Vagina (tissue), 2 donors: ENCODE measurements at regions not wholly inside any gene's neighbourhood (a gene's known extent, or its start where the extent isn't known, plus 50 kb on each side); places are given as distances from the start of the nearest gene placed in this dataset.

Experiments
- DNase-seq, 2 donors: peaks; one replicate each; pipeline ENCODE4 v3.0.0-alpha.2; 2017; ENCODE audit errors: extremely low spot score in 2 of 2
- H3K27ac ChIP-seq: fragments of 200-600 bp; sonication (generic); one replicate; pipeline ENCODE4 v1.5.1; 2019
- H3K27me3 ChIP-seq: fragments of 200-600 bp; sonication (generic); one replicate; pipeline ENCODE4 v1.5.1; 2019
- H3K36me3 ChIP-seq, 2 donors: fragments of 200-600 bp; sonication (generic); one replicate each; pipeline ENCODE4 v1.5.1; 2017 to 2019
- H3K4me1 ChIP-seq: fragments of 200-600 bp; sonication (generic); one replicate; pipeline ENCODE4 v1.5.1; 2019
- H3K4me3 ChIP-seq, 2 donors: fragments of 200-600 bp; sonication (generic); 1 replicate in 1 of 2; 2 replicates in 1 of 2; pipeline ENCODE4 v1.5.1; 2016 to 2019
- H3K9me3 ChIP-seq: fragments of 200-600 bp; sonication (generic); one replicate; pipeline ENCODE4 v1.5.1; 2019
- CTCF ChIP-seq, 3 experiments: fragments of 450-650 bp in 2 of 3; fragments of 200-600 bp in 1 of 3; sonication (generic) in 1 of 3; IDR thresholded peaks; one replicate each; pipeline ENCODE4 v1.5.1; 2017 to 2019; ENCODE audit warnings: antibody characterized with exemption in 3 of 3, mild to moderate bottlenecking in 2 of 3, moderate library complexity in 2 of 3
- POLR2A ChIP-seq, 2 donors: fragments of 450-650 bp; IDR thresholded peaks; one replicate each; pipeline ENCODE4 v1.6.1; 2017; ENCODE audit warnings: antibody characterized with exemption in 2 of 2, mild to moderate bottlenecking in 2 of 2, moderate library complexity in 2 of 2
- POLR2AphosphoS5 ChIP-seq, 2 donors: sonication (generic); formaldehyde crosslinking; IDR thresholded peaks; one replicate each; pipeline ENCODE4 v1.9.0; 2017; ENCODE audit warnings: antibody characterized with exemption in 2 of 2, mild to moderate bottlenecking in 2 of 2, low read depth in 1 of 2; ENCODE audit not compliant: insufficient read depth in 1 of 2
- intact Hi-C: fragments of 100-400 bp; cut with DNase I; formaldehyde crosslinking; loops from one replicate; pipeline ENCODE4 v1.15.1; 2023

GRCh38 chr3:190983875-190984274, 121.4 kb upstream of the GMNC start:
- DNase-seq: no peak
- Histone ChIP-seq H3K4me1 (no peaks in the 10 kb centered on the region), H3K36me3 (no peaks in the 10 kb centered on the region), H3K4me3 (no peak overlapping the region), H3K9me3 (no peaks in the 10 kb centered on the region), H3K27me3 (no peaks in the 10 kb centered on the region), H3K27ac (no peak overlapping the region)
- no peak for TF ChIP-seq CTCF (IDR thresholded peaks at IDR 0.05)
- TF ChIP-seq POLR2AphosphoS5 (IDR thresholded peaks at IDR 0.05; ENCODE audit: insufficient read depth in 1 of 2, low read depth in 1 of 2): no peak
- intact Hi-C loops: no loop called here

- no peaks in the 10 kb centered on the region for H3K9me3 ChIP-seq
- no peak for DNase-seq
- TF ChIP-seq POLR2A (IDR thresholded peaks at IDR 0.05) (no peak), POLR2AphosphoS5 (IDR thresholded peaks at IDR 0.05; ENCODE audit: insufficient read depth in 1 of 2, low read depth in 1 of 2) (no peak), CTCF (IDR thresholded peaks at IDR 0.05) (no peak)
- H3K4me1 ChIP-seq: no peaks in the 10 kb centered on the region
- H3K27me3 ChIP-seq: no peaks in the 10 kb centered on the region
- intact Hi-C loops: no loop called here
- no peak overlapping the region for H3K4me3 ChIP-seq
- H3K27ac ChIP-seq: no peak overlapping the region
- no peaks in the 10 kb centered on the region for H3K36me3 ChIP-seq
Measured at GRCh38 chr3:190973771-190974170, 111.3 kb upstream of the GMNC start.

- H3K27ac ChIP-seq: no peak overlapping the region
- no peaks in the 10 kb centered on the region for H3K9me3 ChIP-seq
- H3K36me3 ChIP-seq: no peaks in the 10 kb centered on the region
- H3K4me3 ChIP-seq: no peak overlapping the region
- H3K27me3 ChIP-seq: no peaks in the 10 kb centered on the region
- TF ChIP-seq CTCF (IDR thresholded peaks at IDR 0.05) (no peak), POLR2AphosphoS5 (IDR thresholded peaks at IDR 0.05; ENCODE audit: insufficient read depth in 1 of 2, low read depth in 1 of 2) (peak in 1 of 2 donors; percentile 30)
- no peaks in the 10 kb centered on the region for H3K4me1 ChIP-seq
- intact Hi-C loops: no loop called here
- peak in 1 of 2 donors; percentile 54 for DNase-seq
Measured at GRCh38 chr3:190972840-190973270, 110.4 kb upstream of the GMNC start.

GRCh38 chr3:190972196-190972595, 109.7 kb upstream of the GMNC start:
- no peak overlapping the region for H3K27ac ChIP-seq
- no peaks in the 10 kb centered on the region for H3K9me3 ChIP-seq
- TF ChIP-seq CTCF (IDR thresholded peaks at IDR 0.05): no peak
- no peak for TF ChIP-seq POLR2A (IDR thresholded peaks at IDR 0.05)
- no peak for TF ChIP-seq POLR2AphosphoS5 (IDR thresholded peaks at IDR 0.05; ENCODE audit: insufficient read depth in 1 of 2, low read depth in 1 of 2)
- no peak for DNase-seq
- intact Hi-C loops: no loop called here
- no peaks in the 10 kb centered on the region for H3K27me3 ChIP-seq
- no peaks in the 10 kb centered on the region for H3K36me3 ChIP-seq
- H3K4me3 ChIP-seq: no peak overlapping the region
- H3K4me1 ChIP-seq: no peaks in the 10 kb centered on the region

- H3K27ac ChIP-seq: no peak overlapping the region
- H3K4me1 ChIP-seq: no peaks in the 10 kb centered on the region
- TF ChIP-seq POLR2A (IDR thresholded peaks at IDR 0.05) (no peak), POLR2AphosphoS5 (IDR thresholded peaks at IDR 0.05; ENCODE audit: insufficient read depth in 1 of 2, low read depth in 1 of 2) (no peak), CTCF (IDR thresholded peaks at IDR 0.05) (no peak)
- no peak for DNase-seq
- H3K9me3 ChIP-seq: no peaks in the 10 kb centered on the region
- intact Hi-C loops: no loop called here
- H3K27me3 ChIP-seq: no peaks in the 10 kb centered on the region
- no peak overlapping the region for H3K4me3 ChIP-seq
- no peaks in the 10 kb centered on the region for H3K36me3 ChIP-seq
Measured at GRCh38 chr3:190970560-190970959, 108.1 kb upstream of the GMNC start.
